Lower lobe of right lung (tissue), 2 donors: ENCODE measurements at regions not wholly inside any gene's neighbourhood (a gene's known extent, or its start where the extent isn't known, plus 50 kb on each side); places are given as distances from the start of the nearest gene placed in this dataset.
A peak's percentile ranks its signal among the peaks of the same experiment; 100 is the strongest.

ENCODE experiments used
- ATAC-seq, 2 donors: fragments of 200-7000 bp; cut with Tn5 transposase; one replicate each; pipeline ENCODE4 v1.9.1; 2020 to 2022; ENCODE audit warnings: mild to moderate bottlenecking in 2 of 2, moderate library complexity in 2 of 2
- DNase-seq: peaks from one replicate; pipeline ENCODE4 v3.0.0-alpha.2; 2020
- H3K27ac ChIP-seq: fragments of 200-600 bp; one replicate; pipeline ENCODE4 v1.8.0; 2022
- H3K27me3 ChIP-seq: fragments of 200-600 bp; one replicate; pipeline ENCODE4 v1.8.0; 2022; ENCODE audit warnings: low read depth
- H3K36me3 ChIP-seq: fragments of 200-600 bp; one replicate; pipeline ENCODE4 v1.8.0; 2022; ENCODE audit warnings: mild to moderate bottlenecking
- H3K4me1 ChIP-seq: fragments of 200-600 bp; one replicate; pipeline ENCODE4 v1.8.0; 2022
- H3K4me3 ChIP-seq: fragments of 200-600 bp; one replicate; pipeline ENCODE4 v1.8.0; 2022; ENCODE audit warnings: mild to moderate bottlenecking
- H3K9me3 ChIP-seq: fragments of 200-600 bp; one replicate; pipeline ENCODE4 v1.8.0; 2022
- intact Hi-C: fragments of 100-400 bp; cut with DNase I; formaldehyde crosslinking; loops from one replicate; pipeline ENCODE4 v1.11.0; 2022
- TF ChIP-seq, protein P1 (sequence below): fragments of 200-600 bp; IDR thresholded peaks from one replicate; pipeline ENCODE4 v1.8.0; 2022; ENCODE audit warnings: antibody characterized with exemption, mild to moderate bottlenecking
- donor health status: DM: no; HTN: yes; CAD: no; lungs with severe emphysema.

DNA sequence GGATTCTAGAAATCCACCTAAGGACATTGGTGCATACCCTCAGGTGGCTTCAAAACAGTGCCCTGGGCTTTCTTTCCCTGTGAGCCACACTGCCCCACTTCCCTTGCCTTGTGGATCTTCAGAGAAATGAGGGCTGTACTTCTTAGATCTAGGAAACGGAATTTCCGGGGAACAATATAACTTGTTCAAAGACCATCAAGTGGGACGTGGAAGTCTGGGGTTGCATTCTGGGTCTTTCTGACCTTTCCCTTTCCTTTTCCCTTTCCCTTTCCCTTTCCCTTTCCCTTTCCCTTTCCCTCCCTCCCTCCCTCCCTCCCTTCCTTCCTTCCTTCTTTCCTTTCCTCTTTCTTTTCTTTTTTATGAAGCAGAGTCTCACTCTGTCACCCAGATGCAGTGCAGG, 97.1 kb upstream of the SALL1 start:
- H3K27me3 ChIP-seq: no peaks in the 10 kb centered on the region
- peaks cover 5% of the 10 kb centered on the region for H3K4me1 ChIP-seq
- intact Hi-C loops: no loop called here
- DNase-seq (no peak), ATAC-seq (no peak)
- TF ChIP-seq, protein P1, sequence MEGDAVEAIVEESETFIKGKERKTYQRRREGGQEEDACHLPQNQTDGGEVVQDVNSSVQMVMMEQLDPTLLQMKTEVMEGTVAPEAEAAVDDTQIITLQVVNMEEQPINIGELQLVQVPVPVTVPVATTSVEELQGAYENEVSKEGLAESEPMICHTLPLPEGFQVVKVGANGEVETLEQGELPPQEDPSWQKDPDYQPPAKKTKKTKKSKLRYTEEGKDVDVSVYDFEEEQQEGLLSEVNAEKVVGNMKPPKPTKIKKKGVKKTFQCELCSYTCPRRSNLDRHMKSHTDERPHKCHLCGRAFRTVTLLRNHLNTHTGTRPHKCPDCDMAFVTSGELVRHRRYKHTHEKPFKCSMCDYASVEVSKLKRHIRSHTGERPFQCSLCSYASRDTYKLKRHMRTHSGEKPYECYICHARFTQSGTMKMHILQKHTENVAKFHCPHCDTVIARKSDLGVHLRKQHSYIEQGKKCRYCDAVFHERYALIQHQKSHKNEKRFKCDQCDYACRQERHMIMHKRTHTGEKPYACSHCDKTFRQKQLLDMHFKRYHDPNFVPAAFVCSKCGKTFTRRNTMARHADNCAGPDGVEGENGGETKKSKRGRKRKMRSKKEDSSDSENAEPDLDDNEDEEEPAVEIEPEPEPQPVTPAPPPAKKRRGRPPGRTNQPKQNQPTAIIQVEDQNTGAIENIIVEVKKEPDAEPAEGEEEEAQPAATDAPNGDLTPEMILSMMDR: no peak
- no peak overlapping the region for H3K4me3 ChIP-seq
- H3K27ac ChIP-seq: no peak overlapping the region
- no peaks in the 10 kb centered on the region for H3K9me3 ChIP-seq
- H3K36me3 ChIP-seq: no peaks in the 10 kb centered on the region

DNA sequence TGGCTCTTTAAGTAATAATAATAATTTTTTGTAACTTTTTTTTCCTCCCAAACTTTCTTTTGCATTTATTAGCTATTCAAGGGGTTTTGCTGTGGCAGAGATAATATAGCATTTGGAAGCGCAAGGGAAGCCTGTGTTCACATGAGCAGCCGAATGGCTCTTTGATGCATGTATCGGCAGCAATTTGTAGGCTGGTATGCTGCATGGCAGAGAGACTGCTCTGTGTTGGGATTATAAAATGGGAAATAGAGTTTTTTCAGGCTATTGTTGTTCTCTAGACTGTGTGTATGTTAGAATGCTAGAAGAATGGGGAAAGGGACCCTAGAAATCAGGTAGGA, 94.6 kb upstream of the SALL1 start:
- H3K36me3 ChIP-seq: no peaks in the 10 kb centered on the region
- no peak for ATAC-seq
- no peak overlapping the region for H3K27ac ChIP-seq
- TF ChIP-seq, protein P1: no peak
- peaks cover 5% of the 10 kb centered on the region for H3K4me1 ChIP-seq
- H3K9me3 ChIP-seq: no peaks in the 10 kb centered on the region
- intact Hi-C loops: no loop called here
- no peaks in the 10 kb centered on the region for H3K27me3 ChIP-seq
- no peak overlapping the region for H3K4me3 ChIP-seq
- DNase-seq: no peak

DNA sequence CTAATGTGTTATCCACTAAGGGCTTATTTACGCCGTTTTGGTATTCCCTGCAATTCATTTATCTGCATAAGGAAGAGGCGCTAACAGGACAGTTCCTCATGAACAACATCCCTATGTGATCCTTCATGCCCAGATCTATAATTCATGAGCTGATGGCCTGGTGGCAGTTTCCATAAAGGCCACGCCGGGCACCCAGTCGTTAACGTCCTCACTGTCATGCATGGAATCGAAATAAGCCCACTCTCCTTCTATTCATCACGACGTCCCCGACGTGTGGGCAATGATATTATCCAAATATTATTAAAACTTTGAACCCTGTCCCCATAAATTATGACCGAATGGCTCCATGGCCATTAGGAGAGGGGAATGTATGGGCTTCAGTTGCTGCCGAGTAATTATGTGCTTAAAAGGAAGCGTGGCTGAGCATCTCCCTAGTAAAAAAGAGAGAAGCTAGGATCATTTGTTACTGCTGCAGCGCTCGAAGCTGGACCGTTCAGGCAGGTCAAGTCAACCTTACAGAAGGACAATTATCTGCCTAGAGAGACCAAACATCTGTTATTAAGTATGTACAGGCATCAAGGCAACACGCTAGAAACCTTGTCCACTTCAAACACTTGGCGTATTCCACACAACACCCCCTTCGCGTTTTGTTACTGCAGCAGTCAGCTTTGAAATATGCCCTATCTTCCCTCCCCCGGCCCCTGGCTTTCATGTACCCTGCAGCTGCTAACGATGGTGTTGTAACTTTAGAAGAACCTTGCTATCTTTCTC, 94.0 kb upstream of the SALL1 start:
- no peak for ATAC-seq
- Histone ChIP-seq H3K9me3 (no peaks in the 10 kb centered on the region), H3K27ac (no peak overlapping the region), H3K4me1 (peaks cover 5% of the 10 kb centered on the region), H3K36me3 (no peaks in the 10 kb centered on the region), H3K4me3 (no peak overlapping the region), H3K27me3 (no peaks in the 10 kb centered on the region)
- intact Hi-C loops: no loop called here
- TF ChIP-seq, protein P1: no peak
- no peak for DNase-seq

DNA sequence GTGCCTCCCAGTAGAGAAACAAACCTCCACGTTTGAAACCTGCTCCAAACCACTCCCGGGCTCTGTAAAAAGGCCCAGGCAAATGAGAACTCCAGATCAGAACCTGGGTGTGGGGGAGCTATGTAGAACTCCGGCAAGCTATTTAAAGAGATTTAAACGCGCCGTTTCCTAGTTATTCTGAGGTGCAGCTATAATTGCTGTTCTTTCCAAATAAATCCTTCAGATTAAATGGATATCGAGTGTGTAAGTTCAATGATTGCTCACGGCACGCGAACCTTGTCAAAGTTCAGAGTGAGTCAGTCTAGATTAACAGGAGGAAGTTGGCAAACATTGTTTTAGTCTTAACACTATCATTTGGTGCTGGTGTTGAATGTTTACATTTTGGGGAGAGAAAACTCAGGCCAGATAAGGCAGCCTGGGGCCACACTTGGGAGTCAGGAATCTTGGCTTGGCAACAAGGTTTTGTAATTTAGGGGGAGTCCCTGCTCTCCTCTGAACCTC, 92.9 kb upstream of the SALL1 start:
- Histone ChIP-seq H3K36me3 (no peaks in the 10 kb centered on the region), H3K27me3 (no peaks in the 10 kb centered on the region), H3K27ac (no peak overlapping the region), H3K9me3 (no peaks in the 10 kb centered on the region), H3K4me3 (no peak overlapping the region), H3K4me1 (peaks cover 5% of the 10 kb centered on the region)
- TF ChIP-seq, protein P1: no peak
- DNase-seq: no peak
- intact Hi-C loops: no loop called here
- peak in 1 of 2 donors; percentile 79 for ATAC-seq

DNA sequence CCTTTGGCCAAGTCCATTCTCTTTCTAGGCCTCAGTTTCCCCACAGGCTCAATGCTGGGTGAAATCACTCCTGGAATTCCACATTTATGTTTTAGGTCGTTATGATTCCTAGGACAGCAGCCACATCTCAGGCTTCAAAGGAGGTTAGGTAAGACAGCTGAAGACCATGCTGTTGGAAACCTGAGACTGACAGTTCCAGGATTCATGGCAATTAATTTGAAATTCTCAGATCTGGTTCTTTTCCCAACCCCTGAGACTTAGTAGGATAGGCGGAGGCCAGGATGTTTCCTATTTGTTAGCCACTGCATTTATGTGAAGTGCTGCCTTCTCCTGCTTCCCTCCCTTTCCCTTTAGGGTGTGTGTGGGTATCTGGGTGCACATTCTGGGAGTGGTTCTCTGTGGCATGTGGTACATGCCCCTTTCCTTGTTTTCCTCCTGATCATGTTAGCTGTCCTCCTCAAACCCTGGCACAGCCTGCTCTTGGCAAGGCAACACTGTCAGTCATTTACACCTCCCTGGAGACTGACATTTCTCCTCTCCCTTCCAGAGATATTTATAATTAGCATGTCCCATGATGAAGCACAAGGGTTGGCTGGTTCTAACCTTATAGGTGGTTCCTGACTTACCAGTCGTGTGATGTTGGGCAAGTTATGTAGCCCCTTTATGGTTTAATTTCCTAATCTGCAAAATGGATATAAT, 91.4 kb upstream of the SALL1 start:
- H3K27ac ChIP-seq: no peak overlapping the region
- TF ChIP-seq, protein P1: no peak
- H3K36me3 ChIP-seq: no peaks in the 10 kb centered on the region
- peaks cover 3% of the 10 kb centered on the region for H3K27me3 ChIP-seq
- no peak overlapping the region for H3K4me3 ChIP-seq
- H3K4me1 ChIP-seq: peaks cover 5% of the 10 kb centered on the region
- H3K9me3 ChIP-seq: no peaks in the 10 kb centered on the region
- no peak for DNase-seq
- intact Hi-C loops: no loop called here
- no peak for ATAC-seq
